OCI-LY1 (cell line): ENCODE measurements at regions not wholly inside any gene's neighbourhood (a gene's known extent, or its start where the extent isn't known, plus 50 kb on each side); places are given as distances from the start of the nearest gene placed in this dataset.

Experiments used
- H2AFZ ChIP-seq: fragments of 200-600 bp; sonication (generic), shearing (Covaris generic); 2 replicates; pipeline ENCODE4 v1.6.0; 2014; ENCODE audit warnings: antibody characterized with exemption, mild to moderate bottlenecking, low read length
- H3F3A ChIP-seq: fragments of 200-600 bp; sonication (generic), shearing (Covaris generic); 2 replicates; pipeline ENCODE4 v1.6.0; 2014; ENCODE audit warnings: mild to moderate bottlenecking, antibody characterized with exemption, low read length, moderate library complexity; ENCODE audit not compliant: insufficient read depth
- H3K27ac ChIP-seq: fragments of 200-600 bp; sonication (generic); 2 replicates; pipeline ENCODE4 v1.5.1; 2014; ENCODE audit warnings: low read length, mixed run types, mild to moderate bottlenecking, low read depth; ENCODE audit not compliant: poor library complexity, severe bottlenecking
- H3K27me3 ChIP-seq: fragments of 200-600 bp; sonication (generic); 2 replicates; pipeline ENCODE4 v1.6.0; 2014; ENCODE audit warnings: antibody characterized with exemption, mild to moderate bottlenecking, low read length, moderate library complexity; ENCODE audit not compliant: insufficient read depth
- H3K36me3 ChIP-seq: fragments of 200-600 bp; sonication (generic); 2 replicates; pipeline ENCODE4 v1.6.1; 2014; ENCODE audit warnings: mild to moderate bottlenecking, antibody characterized with exemption, low read length, moderate library complexity, mixed read lengths; ENCODE audit not compliant: insufficient read depth
- H3K4me1 ChIP-seq: fragments of 200-600 bp; sonication (generic); 2 replicates; pipeline ENCODE4 v1.5.1; 2014; ENCODE audit warnings: mild to moderate bottlenecking, low read length, moderate library complexity; ENCODE audit not compliant: insufficient read depth, severe bottlenecking
- H3K4me2 ChIP-seq: fragments of 200-600 bp; sonication (generic), shearing (Covaris generic); 2 replicates; pipeline ENCODE4 v1.6.1; 2014; ENCODE audit warnings: low read length
- H3K4me3 ChIP-seq: fragments of 200-600 bp; sonication (generic); 2 replicates; pipeline ENCODE4 v1.5.1; 2014; ENCODE audit warnings: low read length, low read depth, mild to moderate bottlenecking, mixed read lengths; ENCODE audit not compliant: poor library complexity, severe bottlenecking
- H3K79me2 ChIP-seq: fragments of 200-600 bp; shearing (Covaris generic); 2 replicates; pipeline ENCODE4 v1.6.1; 2016; ENCODE audit warnings: mixed run types, low read length, mixed read lengths; ENCODE audit not compliant: insufficient read depth
- H3K9ac ChIP-seq: fragments of 200-600 bp; sonication (generic), shearing (Covaris generic); 2 replicates; pipeline ENCODE4 v1.6.1; 2014; ENCODE audit warnings: mild to moderate bottlenecking, low read length, mixed read lengths
- H3K9me2 ChIP-seq: fragments of 200-600 bp; sonication (generic), shearing (Covaris generic); 2 replicates; pipeline ENCODE4 v1.6.1; 2014; ENCODE audit warnings: low read depth, mild to moderate bottlenecking, low read length, mixed read lengths
- H3K9me3 ChIP-seq: fragments of 200-600 bp; shearing (Covaris generic); 2 replicates; pipeline ENCODE4 v1.6.1; 2014; ENCODE audit warnings: low read length, mixed read lengths
- H4K20me1 ChIP-seq: fragments of 200-600 bp; sonication (generic), shearing (Covaris generic); 2 replicates; pipeline ENCODE4 v1.6.0; 2016; ENCODE audit warnings: mild to moderate bottlenecking, low read length; ENCODE audit not compliant: insufficient read depth
- CTCF ChIP-seq: fragments of 200-600 bp; sonication (generic), shearing (Covaris generic); IDR thresholded peaks from 2 replicates; pipeline ENCODE4 v1.5.1; 2017; ENCODE audit warnings: mild to moderate bottlenecking, antibody characterized with exemption, low read length, moderate library complexity, mixed read lengths
- EZH2 ChIP-seq: fragments of 200-600 bp; sonication (generic), shearing (Covaris generic); IDR thresholded peaks from 2 replicates; pipeline ENCODE4 v1.8.0; 2017; ENCODE audit warnings: borderline replicate concordance, mixed run types, mild to moderate bottlenecking, antibody characterized with exemption, low read length, moderate library complexity, mixed read lengths

DNA sequence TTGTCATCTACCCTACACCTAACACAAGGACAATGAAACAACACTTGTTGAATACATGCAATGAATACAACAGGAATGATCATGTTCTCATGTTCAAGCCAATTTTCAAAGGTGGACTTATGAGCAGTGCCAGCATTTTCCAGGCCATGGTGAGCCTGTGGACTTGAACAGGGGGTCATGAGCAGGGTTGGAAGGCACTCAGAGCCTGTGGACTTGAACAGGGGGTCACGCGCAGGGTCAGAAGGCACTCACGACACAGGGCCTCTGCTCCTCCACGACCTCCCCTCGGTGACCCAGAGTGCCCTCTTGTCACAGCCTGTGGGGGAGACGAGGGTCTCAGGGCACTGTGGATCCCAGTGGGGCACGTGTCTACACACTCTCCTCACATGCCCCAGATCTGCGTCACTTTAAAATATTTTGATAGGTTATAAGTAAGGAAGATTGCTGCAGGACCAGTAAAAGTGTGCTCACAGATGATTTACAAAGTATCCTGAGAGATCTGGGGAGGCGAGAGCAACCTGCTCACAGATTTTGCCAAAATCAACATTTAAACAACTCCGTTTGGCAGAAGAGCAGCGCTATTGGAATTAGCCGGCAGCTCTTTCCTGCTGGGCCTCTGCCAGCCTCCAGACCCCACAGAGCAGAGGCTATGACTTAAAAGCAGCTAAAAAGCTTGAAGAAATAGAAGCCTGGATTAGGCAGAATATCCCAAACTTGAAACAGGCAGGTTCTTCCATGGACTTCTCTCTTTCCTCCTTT, 121.9 kb downstream of the TMEM18 start:
- Histone ChIP-seq H3K4me1 (no peaks in the 10 kb centered on the region), H3F3A (no peaks in the 10 kb centered on the region), H3K4me3 (no peak overlapping the region), H3K36me3 (no peaks in the 10 kb centered on the region), H3K27ac (no peak overlapping the region), H3K4me2 (no peak overlapping the region), H3K9me3 (no peaks in the 10 kb centered on the region), H4K20me1 (no peaks in the 10 kb centered on the region), H3K9me2 (no peaks in the 10 kb centered on the region), H3K9ac (no peak overlapping the region), H3K27me3 (no peaks in the 10 kb centered on the region), H3K79me2 (no peaks in the 10 kb centered on the region), H2AFZ (no peak overlapping the region)
- no peak for TF ChIP-seq CTCF
- no peak for TF ChIP-seq EZH2

- no peaks in the 10 kb centered on the region for H3K79me2 ChIP-seq
- H3K9me2 ChIP-seq, result no peaks in the 10 kb centered on the region
- no peak overlapping the region for H3K4me3 ChIP-seq
- no peaks in the 10 kb centered on the region for H4K20me1 ChIP-seq
- no peaks in the 10 kb centered on the region for H3K4me1 ChIP-seq
- no peak overlapping the region for H3K27ac ChIP-seq
- H3K9me3 ChIP-seq, result no peaks in the 10 kb centered on the region
- H3F3A ChIP-seq, result no peaks in the 10 kb centered on the region
- no peak for TF ChIP-seq EZH2
- TF ChIP-seq CTCF, result no peak
- no peak overlapping the region for H2AFZ ChIP-seq
- H3K4me2 ChIP-seq, result no peak overlapping the region
- no peaks in the 10 kb centered on the region for H3K36me3 ChIP-seq
- H3K27me3 ChIP-seq, result no peaks in the 10 kb centered on the region
- no peak overlapping the region for H3K9ac ChIP-seq
Measured at GRCh38 chr2:554444-554843, 122.8 kb downstream of the TMEM18 start.

- H3F3A ChIP-seq, result no peaks in the 10 kb centered on the region
- H3K79me2 ChIP-seq, result no peaks in the 10 kb centered on the region
- H3K36me3 ChIP-seq, result no peaks in the 10 kb centered on the region
- TF ChIP-seq CTCF (no peak), EZH2 (no peak)
- H3K9me2 ChIP-seq, result no peaks in the 10 kb centered on the region
- no peak overlapping the region for H3K4me2 ChIP-seq
- no peaks in the 10 kb centered on the region for H3K27me3 ChIP-seq
- H3K9ac ChIP-seq, result no peak overlapping the region
- no peak overlapping the region for H3K27ac ChIP-seq
- H2AFZ ChIP-seq, result no peak overlapping the region
- no peak overlapping the region for H3K4me3 ChIP-seq
- H4K20me1 ChIP-seq, result no peaks in the 10 kb centered on the region
- H3K4me1 ChIP-seq, result no peaks in the 10 kb centered on the region
- H3K9me3 ChIP-seq, result no peaks in the 10 kb centered on the region
Measured at GRCh38 chr2:552906-553305, 124.3 kb downstream of the TMEM18 start.
